ENCODE measurements at regions not wholly inside any gene's neighbourhood (a gene's known extent, or its start where the extent isn't known, plus 50 kb on each side); places are given as distances from the start of the nearest gene placed in this dataset.
A peak's percentile ranks its signal among the peaks of the same experiment; 100 is the strongest.

GRCh38 chr10:78543031-78543748 is 509.5 kb downstream of the RPS24 start:
- Histone ChIP-seq H3K4me1 (peaks cover 12 to 41% of the 10 kb centered on the region in 2 donors), H3K4me3 (replicated peaks in 1 of 3) (no peak overlapping the region), H3K27me3 (no peaks in the 10 kb centered on the region), H3K36me3 (no peaks in the 10 kb centered on the region), H3K27ac (peak overlapping the region; percentile 7 to 77 (median 64)), H3K9me3 (no peaks in the 10 kb centered on the region)
- TF ChIP-seq CTCF (IDR thresholded peaks at IDR 0.05) (no peak), POLR2A (IDR thresholded peaks at IDR 0.05) (no peak)
- 59 to 86% methylated on average over 8 of the region's 9 CpGs for WGBS, 2 donors
- intact Hi-C loops (cut with DNase I) = no loop called here
- DNase-seq = no peak

- no peaks in the 10 kb centered on the region for H3K9me3 ChIP-seq
- DNase-seq = peak; percentile 61 to 63
- WGBS, 2 donors = 26 to 41% methylated on average over 8 to 11 of the region's 11 CpGs
- no peaks in the 10 kb centered on the region for H3K27me3 ChIP-seq
- peak overlapping the region; percentile 56 to 77 (median 64) for H3K27ac ChIP-seq
- no peaks in the 10 kb centered on the region for H3K36me3 ChIP-seq
- no peak overlapping the region for H3K4me3 ChIP-seq (replicated peaks in 1 of 3)
- TF ChIP-seq CTCF (IDR thresholded peaks at IDR 0.05) (no peak), POLR2A (IDR thresholded peaks at IDR 0.05) (no peak)
- intact Hi-C loops (cut with DNase I) = no loop called here
- H3K4me1 ChIP-seq = peaks cover 16 to 47% of the 10 kb centered on the region in 2 donors
Measured at GRCh38 chr10:78543749-78544362, 510.2 kb downstream of the RPS24 start.

- TF ChIP-seq POLR2A (IDR thresholded peaks at IDR 0.05) = no peak
- intact Hi-C loops (cut with DNase I) = no loop called here
- no peaks in the 10 kb centered on the region for H3K36me3 ChIP-seq
- WGBS, 2 donors = 71 to 73% methylated on average over 9 of the region's 9 CpGs
- no peaks in the 10 kb centered on the region for H3K27me3 ChIP-seq
- peaks cover 23 to 54% of the 10 kb centered on the region in 2 donors for H3K4me1 ChIP-seq
- H3K27ac ChIP-seq = peak overlapping the region; percentile 56 to 77 (median 64)
- no peaks in the 10 kb centered on the region for H3K9me3 ChIP-seq
- no peak overlapping the region for H3K4me3 ChIP-seq (replicated peaks in 1 of 3)
- DNase-seq = no peak
Measured at GRCh38 chr10:78544423-78545090, 510.9 kb downstream of the RPS24 start.

- DNase-seq = no peak
- no peak overlapping the region for H3K4me3 ChIP-seq (replicated peaks in 1 of 3)
- H3K4me1 ChIP-seq = peaks cover 28 to 66% of the 10 kb centered on the region in 2 donors
- 81 to 85% methylated on average over 3 of the region's 3 CpGs for WGBS, 2 donors
- no peaks in the 10 kb centered on the region for H3K9me3 ChIP-seq
- H3K27ac ChIP-seq = no peak overlapping the region
- H3K27me3 ChIP-seq = no peaks in the 10 kb centered on the region
- TF ChIP-seq CTCF (IDR thresholded peaks at IDR 0.05) (no peak), POLR2A (IDR thresholded peaks at IDR 0.05) (no peak)
- H3K36me3 ChIP-seq = no peaks in the 10 kb centered on the region
- intact Hi-C loops (cut with DNase I) = no loop called here
Measured at GRCh38 chr10:78545756-78546155, 512.1 kb downstream of the RPS24 start.

GRCh38 chr10:78547397-78547796 is 513.7 kb downstream of the RPS24 start:
- no peak for DNase-seq
- no peaks in the 10 kb centered on the region for H3K27me3 ChIP-seq
- H3K4me3 ChIP-seq (replicated peaks in 1 of 3) = no peak overlapping the region
- intact Hi-C loops (cut with DNase I) = no loop called here
- WGBS, 2 donors = 81 to 85% methylated on average over 6 of the region's 6 CpGs
- H3K36me3 ChIP-seq = no peaks in the 10 kb centered on the region
- TF ChIP-seq POLR2A (IDR thresholded peaks at IDR 0.05) (no peak), CTCF (IDR thresholded peaks at IDR 0.05) (no peak)
- H3K4me1 ChIP-seq = peaks cover 42 to 72% of the 10 kb centered on the region in 2 donors
- no peak overlapping the region for H3K27ac ChIP-seq
- H3K9me3 ChIP-seq = no peaks in the 10 kb centered on the region

All from thyroid gland (tissue), 4 donors.